C4-2B (cell line): ENCODE measurements at regions not wholly inside any gene's neighbourhood (a gene's known extent, or its start where the extent isn't known, plus 50 kb on each side); places are given as distances from the start of the nearest gene placed in this dataset.

ENCODE experiments used
- CTCF ChIP-seq: fragments of 450-650 bp; conservative IDR thresholded peaks from 2 replicates; pipeline ENCODE4 v1.5.1; 2017; ENCODE audit warnings: mild to moderate bottlenecking
- ZFX ChIP-seq: fragments of 450-650 bp; IDR thresholded peaks from 2 replicates; pipeline ENCODE4 v1.6.1; 2017

GRCh38 chr1:58944439-58944838, 160.6 kb upstream of the JUN start:
- TF ChIP-seq CTCF = no peak
- no peak for TF ChIP-seq ZFX
